HepG2 (cell line): ENCODE measurements at regions not wholly inside any gene's neighbourhood (a gene's known extent, or its start where the extent isn't known, plus 50 kb on each side); places are given as distances from the start of the nearest gene placed in this dataset.

Experiments used
- AKAP8 ChIP-seq: sonication (generic); formaldehyde crosslinking; IDR thresholded peaks from 2 replicates; pipeline ENCODE4 v1.5.1; 2020; ENCODE audit warnings: mild to moderate bottlenecking, missing genetic modification reagents
- BRD4 ChIP-seq: sonication (generic); formaldehyde crosslinking; IDR thresholded peaks from 2 replicates; pipeline ENCODE4 v1.4.0; 2020; ENCODE audit warnings: missing genetic modification reagents
- ELK4 ChIP-seq: sonication (generic); formaldehyde crosslinking; IDR thresholded peaks from 2 replicates; pipeline ENCODE4 v1.9.0; 2021; ENCODE audit warnings: missing genetic modification reagents, borderline replicate concordance
- ETV5 ChIP-seq: IDR thresholded peaks from 2 replicates; pipeline ENCODE4 v1.6.1; 2018; ENCODE audit warnings: missing biosample characterization, missing genetic modification reagents, inconsistent platforms, borderline replicate concordance
- IRF9 ChIP-seq: sonication (generic); formaldehyde crosslinking; IDR thresholded peaks from 2 replicates; pipeline ENCODE4 v1.8.0; 2022; ENCODE audit warnings: missing genetic modification reagents, mild to moderate bottlenecking, borderline replicate concordance
- KLF11 ChIP-seq: IDR thresholded peaks from 2 replicates; pipeline ENCODE4 v1.6.1; 2016; ENCODE audit warnings: missing compliant biosample characterization
- PHF21A ChIP-seq: sonication (generic); formaldehyde crosslinking; IDR thresholded peaks from 2 replicates; pipeline ENCODE4 v1.5.0; 2020; ENCODE audit warnings: mild to moderate bottlenecking, missing genetic modification reagents
- PLRG1 ChIP-seq: fragments of 450-650 bp; conservative IDR thresholded peaks from 2 replicates; pipeline ENCODE4 v1.6.1; 2016
- REPIN1 ChIP-seq: sonication (generic); formaldehyde crosslinking; IDR thresholded peaks from 2 replicates; pipeline ENCODE4 v1.8.0; 2022; ENCODE audit warnings: missing genetic modification reagents, low read depth, mild to moderate bottlenecking, borderline replicate concordance
- SP2 ChIP-seq: sonication (generic); formaldehyde crosslinking; IDR thresholded peaks from 2 replicates; pipeline ENCODE4 v1.5.1; 2020; ENCODE audit warnings: mild to moderate bottlenecking, missing genetic modification reagents
- TBX2 ChIP-seq: sonication (generic); formaldehyde crosslinking; IDR thresholded peaks from 2 replicates; pipeline ENCODE4 v1.5.0; 2020; ENCODE audit warnings: missing genetic modification reagents, mild to moderate bottlenecking, borderline replicate concordance
- XRCC5 ChIP-seq: fragments of 200-400 bp; formaldehyde crosslinking; optimal IDR thresholded peaks from 2 replicates; pipeline ENCODE3; 2017; ENCODE audit warnings: mild to moderate bottlenecking, low read length
- ZC3H4 ChIP-seq: sonication (generic); formaldehyde crosslinking; IDR thresholded peaks from 2 replicates; pipeline ENCODE4 v1.4.0; 2020; ENCODE audit warnings: missing genetic modification reagents, borderline replicate concordance
- ZNF136 ChIP-seq: sonication (generic); formaldehyde crosslinking; IDR thresholded peaks from 2 replicates; pipeline ENCODE4 v1.8.1; 2022; ENCODE audit warnings: low read depth, mild to moderate bottlenecking, moderate library complexity, missing genetic modification reagents
- ZNF20 ChIP-seq: sonication (generic); formaldehyde crosslinking; IDR thresholded peaks from 2 replicates; pipeline ENCODE4 v1.4.0; 2020; ENCODE audit warnings: mild to moderate bottlenecking, moderate library complexity, missing genetic modification reagents
- ZNF362 ChIP-seq: sonication (generic); formaldehyde crosslinking; IDR thresholded peaks from 2 replicates; pipeline ENCODE4 v1.4.0; 2020; ENCODE audit warnings: missing genetic modification reagents, mild to moderate bottlenecking, borderline replicate concordance
- ZNF468 ChIP-seq: sonication (generic); formaldehyde crosslinking; IDR thresholded peaks from 2 replicates; pipeline ENCODE4 v1.8.0; 2022; ENCODE audit warnings: mild to moderate bottlenecking, moderate library complexity, missing genetic modification reagents
- ZNF558 ChIP-seq: sonication (generic); formaldehyde crosslinking; IDR thresholded peaks from 2 replicates; pipeline ENCODE4 v1.9.0; 2022; ENCODE audit warnings: mild to moderate bottlenecking, missing genetic modification reagents, borderline replicate concordance
- ZNF562 ChIP-seq: sonication (generic); formaldehyde crosslinking; IDR thresholded peaks from 2 replicates; pipeline ENCODE4 v1.8.0; 2022; ENCODE audit warnings: missing genetic modification reagents, borderline replicate concordance
- ZZZ3 ChIP-seq: sonication (generic); formaldehyde crosslinking; IDR thresholded peaks from 2 replicates; pipeline ENCODE4 v1.4.0; 2020; ENCODE audit warnings: missing genetic modification reagents, mild to moderate bottlenecking, borderline replicate concordance
- TF ChIP-seq, protein P1 (sequence below): sonication (generic); formaldehyde crosslinking; IDR thresholded peaks from 2 replicates; pipeline ENCODE4 v1.8.0; 2022; ENCODE audit warnings: mild to moderate bottlenecking, missing genetic modification reagents, borderline replicate concordance

DNA sequence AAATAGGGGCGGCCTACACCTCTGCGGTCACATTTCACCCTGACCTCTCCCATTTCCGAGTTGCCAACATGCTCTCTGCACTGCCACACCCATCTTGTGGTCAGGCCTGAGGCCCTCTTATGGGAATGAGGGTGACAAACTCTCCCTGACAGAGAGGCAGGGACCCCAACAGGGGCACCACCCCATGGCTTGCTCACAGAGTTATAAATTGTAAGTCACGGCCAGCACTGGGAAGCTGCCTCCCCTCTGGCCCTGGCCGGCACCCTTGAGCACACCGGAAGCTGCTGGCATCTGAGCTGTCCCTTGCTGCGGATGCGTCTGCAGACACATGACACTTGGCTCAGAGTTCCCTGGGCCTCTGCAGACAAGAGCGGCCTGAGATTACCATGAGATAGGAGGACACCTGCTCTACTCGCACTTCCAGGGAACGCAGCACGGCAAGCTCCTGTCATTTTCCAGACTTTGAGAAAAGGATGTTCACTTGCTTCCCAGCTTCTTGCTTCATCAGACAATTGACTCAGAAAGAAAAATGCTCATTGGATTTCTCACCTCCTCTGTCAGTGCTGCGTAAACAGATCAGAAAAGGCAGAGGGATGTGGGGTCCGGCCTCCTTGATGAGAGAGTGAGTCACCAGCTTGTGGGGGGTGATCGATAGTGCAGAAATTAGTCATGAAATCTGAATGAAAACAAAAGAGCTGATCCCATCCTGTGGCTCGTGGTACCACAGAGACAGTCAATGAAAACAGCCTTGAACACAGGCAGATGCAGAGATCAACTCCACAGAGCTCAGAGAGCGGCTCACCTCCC is 269.8 kb downstream of the SYK start (continued):
- TF ChIP-seq ETV5 (CRISPR knock-in tag), result peak; percentile 94
- peak; percentile 54; the same call in 1 of the 2 replicates for TF ChIP-seq KLF11 (CRISPR knock-in tag)
- peak; percentile 66 for TF ChIP-seq TBX2 (CRISPR knock-in tag)
- TF ChIP-seq ZNF558 (CRISPR knock-in tag), result no peak
- TF ChIP-seq, protein P1, sequence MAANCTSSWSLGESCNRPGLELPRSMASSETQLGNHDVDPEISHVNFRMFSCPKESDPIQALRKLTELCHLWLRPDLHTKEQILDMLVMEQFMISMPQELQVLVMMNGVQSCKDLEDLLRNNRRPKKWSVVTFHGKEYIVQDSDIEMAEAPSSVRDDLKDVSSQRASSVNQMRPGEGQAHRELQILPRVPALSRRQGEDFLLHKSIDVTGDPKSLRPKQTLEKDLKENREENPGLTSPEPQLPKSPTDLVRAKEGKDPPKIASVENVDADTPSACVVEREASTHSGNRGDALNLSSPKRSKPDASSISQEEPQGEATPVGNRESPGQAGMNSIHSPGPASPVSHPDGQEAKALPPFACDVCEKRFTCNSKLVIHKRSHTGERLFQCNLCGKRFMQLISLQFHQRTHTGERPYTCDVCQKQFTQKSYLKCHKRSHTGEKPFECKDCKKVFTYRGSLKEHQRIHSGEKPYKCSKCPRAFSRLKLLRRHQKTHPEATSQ (CRISPR knock-in tag), result peak; percentile 68; the same call in 1 of the 2 replicates
- 0 out of 2 replicates have a peak, but pooled peaks have one; percentile 44 for TF ChIP-seq IRF9 (CRISPR knock-in tag)
- no peak for TF ChIP-seq PLRG1
- no peak for TF ChIP-seq ZC3H4
- no peak for TF ChIP-seq ZNF468
- no peak for TF ChIP-seq ZNF136
- TF ChIP-seq XRCC5, result no peak
- peak; percentile 23; the same call in 1 of the 2 replicates for TF ChIP-seq BRD4 (CRISPR knock-in tag)
- no peak for TF ChIP-seq ZNF20 (CRISPR knock-in tag)
- no peak for TF ChIP-seq ZZZ3 (CRISPR knock-in tag)
- no peak for TF ChIP-seq ELK4 (CRISPR knock-in tag)
- TF ChIP-seq SP2, result no peak
- no peak; the same call in 1 of the 2 replicates for TF ChIP-seq ZNF362 (CRISPR knock-in tag)
- TF ChIP-seq PHF21A, result peak; percentile 69
- TF ChIP-seq AKAP8, result 0 out of 2 replicates have a peak, but pooled peaks have one; percentile 31
- no peak for TF ChIP-seq REPIN1 (CRISPR knock-in tag)
- no peak for TF ChIP-seq ZNF562
